DOHH2 (cell line): ENCODE measurements at regions not wholly inside any gene's neighbourhood (a gene's known extent, or its start where the extent isn't known, plus 50 kb on each side); places are given as distances from the start of the nearest gene placed in this dataset.

ENCODE experiments used
- H3F3A ChIP-seq: fragments of 200-600 bp; sonication (generic), shearing (Covaris generic); 2 replicates; pipeline ENCODE4 v1.6.0; 2016; ENCODE audit warnings: antibody characterized with exemption, mild to moderate bottlenecking; ENCODE audit not compliant: control insufficient read depth, insufficient read depth
- H3K27ac ChIP-seq: fragments of 200-600 bp; sonication (generic); 2 replicates; pipeline ENCODE4 v1.5.1; 2014; ENCODE audit warnings: low read depth, mild to moderate bottlenecking, low read length, moderate library complexity
- H3K27me3 ChIP-seq: fragments of 200-600 bp; sonication (generic); 2 replicates; pipeline ENCODE4 v1.6.1; 2014; ENCODE audit warnings: mild to moderate bottlenecking, low read length, mixed read lengths; ENCODE audit not compliant: control insufficient read depth
- H3K36me3 ChIP-seq: fragments of 200-600 bp; sonication (generic); 2 replicates; pipeline ENCODE4 v1.6.1; 2014; ENCODE audit warnings: mild to moderate bottlenecking, low read length, moderate library complexity, mixed read lengths; ENCODE audit not compliant: control insufficient read depth
- H3K4me1 ChIP-seq: fragments of 200-600 bp; sonication (generic); 2 replicates; pipeline ENCODE4 v1.6.1; 2014; ENCODE audit warnings: mild to moderate bottlenecking, low read length, mixed read lengths; ENCODE audit not compliant: control insufficient read depth
- H3K4me2 ChIP-seq: fragments of 200-600 bp; sonication (generic); 2 replicates; pipeline ENCODE4 v1.6.0; 2014; ENCODE audit warnings: mild to moderate bottlenecking, low read length, moderate library complexity
- H3K4me3 ChIP-seq: fragments of 200-600 bp; sonication (generic); 2 replicates; pipeline ENCODE4 v1.5.1; 2014; ENCODE audit warnings: mild to moderate bottlenecking, low read length, mixed read lengths
- H3K79me2 ChIP-seq: fragments of 200-600 bp; sonication (generic); 2 replicates; pipeline ENCODE4 v1.6.1; 2014; ENCODE audit warnings: mild to moderate bottlenecking, low read length, mixed read lengths; ENCODE audit not compliant: control insufficient read depth
- H3K9me2 ChIP-seq: fragments of 200-600 bp; sonication (generic); replicated peaks from 2 replicates; pipeline ENCODE4 v1.6.1; 2014; ENCODE audit warnings: mild to moderate bottlenecking, low read length, mixed read lengths; ENCODE audit not compliant: control insufficient read depth
- H3K9me3 ChIP-seq: fragments of 200-600 bp; sonication (generic); 2 replicates; pipeline ENCODE4 v1.6.1; 2014; ENCODE audit warnings: antibody characterized with exemption, low read length, mixed read lengths; ENCODE audit not compliant: control insufficient read depth, insufficient read depth
- H4K20me1 ChIP-seq: fragments of 200-600 bp; sonication (generic); 2 replicates; pipeline ENCODE4 v1.6.0; 2014; ENCODE audit warnings: low read depth, mild to moderate bottlenecking, antibody characterized with exemption, low read length, moderate library complexity; ENCODE audit not compliant: control insufficient read depth, insufficient read depth
- EZH2phosphoT487 ChIP-seq: fragments of 200-600 bp; sonication (generic); IDR thresholded peaks from 2 replicates; pipeline ENCODE4 v1.6.1; 2017; ENCODE audit warnings: borderline replicate concordance, mild to moderate bottlenecking, antibody characterized with exemption, low read length, moderate library complexity, mixed read lengths
- TF ChIP-seq, protein P1 (sequence below): fragments of 200-600 bp; sonication (generic); IDR thresholded peaks from one replicate; pipeline ENCODE4 v1.5.1; 2014; ENCODE audit warnings: antibody characterized with exemption, mild to moderate bottlenecking, low read depth, low read length; ENCODE audit not compliant: poor library complexity, severe bottlenecking

DNA sequence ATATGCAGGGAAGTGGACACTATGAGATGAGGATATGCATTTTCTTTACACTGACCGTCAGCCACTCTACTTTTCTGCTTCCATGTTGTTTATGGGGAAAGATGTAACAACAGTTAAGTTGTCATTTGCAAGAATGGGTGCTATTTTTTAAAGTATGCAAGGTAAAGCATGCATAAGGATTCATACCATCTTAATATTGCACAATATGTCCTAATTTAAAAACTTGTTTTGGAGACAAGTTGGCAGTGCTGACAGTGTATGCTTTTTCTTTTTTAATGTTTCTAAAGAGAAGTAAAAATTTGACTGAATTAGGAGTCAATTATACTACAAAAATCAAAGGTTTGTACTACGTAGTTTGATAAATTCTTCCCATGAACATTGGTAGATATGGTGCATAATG is 435.4 kb downstream of the MMUT start:
- Histone ChIP-seq H3K4me2 (no peak overlapping the region), H3K79me2 (no peaks in the 10 kb centered on the region), H3K9me3 (peaks cover 3% of the 10 kb centered on the region; the same call in 1 of the 2 replicates), H3K4me3 (no peak overlapping the region), H3K27me3 (no peaks in the 10 kb centered on the region), H3K9me2 (no peaks in the 10 kb centered on the region), H4K20me1 (no peaks in the 10 kb centered on the region), H3K4me1 (no peaks in the 10 kb centered on the region), H3K36me3 (no peaks in the 10 kb centered on the region), H3F3A (no peaks in the 10 kb centered on the region), H3K27ac (no peak overlapping the region)
- TF ChIP-seq, protein P1, sequence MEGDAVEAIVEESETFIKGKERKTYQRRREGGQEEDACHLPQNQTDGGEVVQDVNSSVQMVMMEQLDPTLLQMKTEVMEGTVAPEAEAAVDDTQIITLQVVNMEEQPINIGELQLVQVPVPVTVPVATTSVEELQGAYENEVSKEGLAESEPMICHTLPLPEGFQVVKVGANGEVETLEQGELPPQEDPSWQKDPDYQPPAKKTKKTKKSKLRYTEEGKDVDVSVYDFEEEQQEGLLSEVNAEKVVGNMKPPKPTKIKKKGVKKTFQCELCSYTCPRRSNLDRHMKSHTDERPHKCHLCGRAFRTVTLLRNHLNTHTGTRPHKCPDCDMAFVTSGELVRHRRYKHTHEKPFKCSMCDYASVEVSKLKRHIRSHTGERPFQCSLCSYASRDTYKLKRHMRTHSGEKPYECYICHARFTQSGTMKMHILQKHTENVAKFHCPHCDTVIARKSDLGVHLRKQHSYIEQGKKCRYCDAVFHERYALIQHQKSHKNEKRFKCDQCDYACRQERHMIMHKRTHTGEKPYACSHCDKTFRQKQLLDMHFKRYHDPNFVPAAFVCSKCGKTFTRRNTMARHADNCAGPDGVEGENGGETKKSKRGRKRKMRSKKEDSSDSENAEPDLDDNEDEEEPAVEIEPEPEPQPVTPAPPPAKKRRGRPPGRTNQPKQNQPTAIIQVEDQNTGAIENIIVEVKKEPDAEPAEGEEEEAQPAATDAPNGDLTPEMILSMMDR = no peak
- no peak for TF ChIP-seq EZH2phosphoT487

DNA sequence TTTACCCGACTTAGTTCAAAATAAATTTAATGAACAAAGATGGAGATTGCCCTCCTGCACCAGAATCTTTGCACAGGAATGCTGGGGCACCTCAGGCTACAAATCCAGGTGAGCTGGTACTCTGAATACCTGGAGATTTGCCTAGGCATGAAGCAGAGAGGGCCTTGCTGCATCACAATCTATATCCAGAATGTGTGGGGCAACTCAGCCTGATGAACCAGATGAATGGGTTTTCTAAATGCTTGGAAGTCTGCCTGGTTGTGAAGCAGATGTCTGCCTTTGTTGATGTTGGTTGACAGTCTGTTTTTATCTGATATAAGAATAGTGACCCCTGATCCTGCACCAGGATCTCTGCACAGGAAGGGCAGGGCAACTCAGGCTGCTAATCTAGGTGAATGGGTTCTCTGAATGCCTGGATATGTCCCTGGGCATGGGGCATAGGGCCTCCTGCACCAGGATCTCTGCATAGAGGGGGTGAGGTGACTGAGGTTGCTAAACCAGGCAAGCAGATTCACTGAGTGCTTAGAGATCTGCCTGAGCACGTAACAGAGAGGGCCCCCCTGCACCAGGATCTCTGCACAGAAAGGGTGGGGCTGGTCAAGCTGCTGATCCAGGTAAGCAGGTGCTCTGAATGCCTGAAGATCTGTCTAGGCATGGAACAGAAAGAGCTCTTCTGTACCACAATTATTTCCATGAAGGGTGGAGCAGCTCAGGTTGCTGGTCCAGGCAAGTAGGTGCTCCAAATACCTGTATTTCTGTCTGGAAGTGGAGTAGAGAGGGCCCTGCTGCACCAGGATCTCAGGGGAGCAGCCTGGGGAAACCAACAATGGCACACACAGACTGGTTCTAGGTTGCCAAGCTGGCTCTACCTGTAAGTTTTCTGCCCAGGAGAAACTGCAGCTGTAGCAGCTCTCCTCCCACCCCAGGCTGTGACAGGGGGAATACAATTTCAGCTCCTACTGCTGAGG is 437.5 kb downstream of the MMUT start:
- H3K9me2 ChIP-seq = no peaks in the 10 kb centered on the region
- H3K79me2 ChIP-seq = no peaks in the 10 kb centered on the region
- H3K4me2 ChIP-seq = no peak overlapping the region
- no peaks in the 10 kb centered on the region for H3K27me3 ChIP-seq
- TF ChIP-seq EZH2phosphoT487 = no peak
- TF ChIP-seq, protein P1 = no peak
- peaks cover 3% of the 10 kb centered on the region; the same call in 1 of the 2 replicates for H3K9me3 ChIP-seq
- no peaks in the 10 kb centered on the region for H3K36me3 ChIP-seq
- no peak overlapping the region for H3K4me3 ChIP-seq
- no peaks in the 10 kb centered on the region for H4K20me1 ChIP-seq
- H3F3A ChIP-seq = no peaks in the 10 kb centered on the region
- no peaks in the 10 kb centered on the region for H3K4me1 ChIP-seq
- no peak overlapping the region for H3K27ac ChIP-seq

DNA sequence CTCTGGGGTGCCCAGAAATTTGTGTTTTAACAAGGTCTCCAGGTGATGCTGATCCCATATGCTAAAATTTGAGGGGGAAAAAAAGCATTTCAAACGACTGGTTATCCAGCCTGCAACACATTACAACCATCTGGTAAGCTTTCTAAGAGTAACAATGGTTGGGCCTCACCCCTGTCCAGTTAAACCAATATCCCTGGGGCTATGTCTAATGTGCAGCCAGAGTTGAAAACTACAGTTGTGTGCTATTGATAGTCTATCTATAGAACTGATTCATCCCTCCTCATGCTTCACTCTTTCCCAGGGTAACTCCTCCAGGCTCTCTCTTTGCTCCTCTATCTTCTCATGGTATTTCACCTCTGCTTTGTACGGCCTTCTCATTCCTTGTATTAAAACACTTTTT is 458.3 kb downstream of the MMUT start:
- H3K27ac ChIP-seq = no peak overlapping the region
- H3K4me2 ChIP-seq = no peak overlapping the region
- TF ChIP-seq, protein P1 = no peak
- no peak for TF ChIP-seq EZH2phosphoT487
- H4K20me1 ChIP-seq = no peaks in the 10 kb centered on the region
- peaks cover 3% of the 10 kb centered on the region; the same call in 1 of the 2 replicates for H3K9me2 ChIP-seq
- H3K36me3 ChIP-seq = no peaks in the 10 kb centered on the region
- H3K4me1 ChIP-seq = no peaks in the 10 kb centered on the region
- no peaks in the 10 kb centered on the region for H3K79me2 ChIP-seq
- no peaks in the 10 kb centered on the region for H3K9me3 ChIP-seq
- no peaks in the 10 kb centered on the region for H3F3A ChIP-seq
- no peak overlapping the region for H3K4me3 ChIP-seq
- no peaks in the 10 kb centered on the region for H3K27me3 ChIP-seq
